Prostate gland (tissue), 2 donors: ENCODE measurements at regions not wholly inside any gene's neighbourhood (a gene's known extent, or its start where the extent isn't known, plus 50 kb on each side); places are given as distances from the start of the nearest gene placed in this dataset.

Experiments used
- DNase-seq: peaks from one replicate; pipeline ENCODE4 v3.0.0-alpha.2; 2019; ENCODE audit warnings: low spot score
- H3K27ac ChIP-seq, 2 donors: fragments of 200-600 bp; sonication (generic); 2 replicates each; pipeline ENCODE4 v1.5.1; 2017 to 2019
- H3K27me3 ChIP-seq: fragments of 200-600 bp; sonication (generic); replicated peaks from 2 replicates; pipeline ENCODE4 v1.5.1; 2019; ENCODE audit not compliant: insufficient read depth
- H3K36me3 ChIP-seq, 2 donors: fragments of 200-600 bp; sonication (generic); 1 replicate in 1 of 2; 2 replicates in 1 of 2; pipeline versions ENCODE4 v1.5.1 to v1.8.1; 2017 to 2019
- H3K4me1 ChIP-seq: fragments of 200-600 bp; sonication (generic); replicated peaks from 2 replicates; pipeline ENCODE4 v1.5.1; 2019
- H3K4me3 ChIP-seq, 2 donors: fragments of 200-600 bp; sonication (generic); 2 replicates each; pipeline ENCODE4 v1.5.1; 2017 to 2019
- H3K9me3 ChIP-seq: fragments of 200-600 bp; sonication (generic); 2 replicates; pipeline ENCODE4 v1.5.1; 2017
- CTCF ChIP-seq, 4 experiments: fragments of 200-600 bp in 2 of 4; fragments of 450-650 bp in 2 of 4; sonication (generic) in 2 of 4; IDR thresholded peaks; 1 replicate in 3 of 4; 2 replicates in 1 of 4; pipeline ENCODE4 v1.5.1; 2016 to 2019; ENCODE audit warnings: antibody characterized with exemption in 4 of 4, mild to moderate bottlenecking in 2 of 4, moderate library complexity in 2 of 4
- POLR2A ChIP-seq: fragments of 450-650 bp; IDR thresholded peaks from one replicate; pipeline ENCODE4 v1.6.1; 2016; ENCODE audit warnings: antibody characterized with exemption, mild to moderate bottlenecking
- POLR2AphosphoS5 ChIP-seq: sonication (generic); formaldehyde crosslinking; IDR thresholded peaks from one replicate; pipeline ENCODE4 v1.6.1; 2017; ENCODE audit warnings: antibody characterized with exemption
- WGBS: methylation state at CpG from one replicate; pipeline ENCODE4 v1.1.5; 2018; 5-methylcytosine and 5-hydroxymethylcytosine counted together
- intact Hi-C: fragments of 100-400 bp; cut with DNase I; formaldehyde crosslinking; loops from one replicate; pipeline ENCODE4 v1.14.2; 2022

GRCh38 chr2:64386676-64387075, 67.3 kb upstream of the LGALSL start:
- Histone ChIP-seq H3K4me1 (no peaks in the 10 kb centered on the region), H3K4me3 (no peak overlapping the region), H3K27me3 (no peaks in the 10 kb centered on the region), H3K36me3 (no peaks in the 10 kb centered on the region), H3K27ac (no peak overlapping the region), H3K9me3 (no peaks in the 10 kb centered on the region)
- TF ChIP-seq POLR2A (no peak), POLR2AphosphoS5 (no peak), CTCF (IDR thresholded peaks at IDR 0.05) (no peak)
- WGBS = 71% methylated on average over 4 of the region's 4 CpGs
- intact Hi-C loops = no loop called here
- no peak for DNase-seq

GRCh38 chr2:64390586-64390985, 63.4 kb upstream of the LGALSL start:
- H3K4me1 ChIP-seq = no peaks in the 10 kb centered on the region
- no peak overlapping the region for H3K27ac ChIP-seq
- no peaks in the 10 kb centered on the region for H3K27me3 ChIP-seq
- no peaks in the 10 kb centered on the region for H3K9me3 ChIP-seq
- H3K36me3 ChIP-seq = no peaks in the 10 kb centered on the region
- intact Hi-C loops = no loop called here
- TF ChIP-seq CTCF (IDR thresholded peaks at IDR 0.05) = no peak
- no peak for TF ChIP-seq POLR2A
- no peak for TF ChIP-seq POLR2AphosphoS5
- no peak for DNase-seq
- H3K4me3 ChIP-seq = no peak overlapping the region

- Histone ChIP-seq H3K4me3 (no peak overlapping the region), H3K27ac (no peak overlapping the region), H3K27me3 (no peaks in the 10 kb centered on the region), H3K9me3 (no peaks in the 10 kb centered on the region), H3K4me1 (no peaks in the 10 kb centered on the region), H3K36me3 (no peaks in the 10 kb centered on the region)
- 84% methylated on average over 2 of the region's 2 CpGs for WGBS
- TF ChIP-seq POLR2AphosphoS5 (no peak), POLR2A (no peak), CTCF (IDR thresholded peaks at IDR 0.05) (no peak)
- DNase-seq = no peak
- intact Hi-C loops = no loop called here
These were observed 62.5 kb upstream of the LGALSL start for GRCh38 chr2:64391424-64391823.

GRCh38 chr2:64391940-64392339, 62.0 kb upstream of the LGALSL start:
- H3K9me3 ChIP-seq = no peaks in the 10 kb centered on the region
- intact Hi-C loops = no loop called here
- H3K27ac ChIP-seq = no peak overlapping the region
- no peaks in the 10 kb centered on the region for H3K36me3 ChIP-seq
- no peak for DNase-seq
- no peaks in the 10 kb centered on the region for H3K4me1 ChIP-seq
- TF ChIP-seq POLR2AphosphoS5 (no peak), POLR2A (no peak), CTCF (IDR thresholded peaks at IDR 0.05) (no peak)
- H3K4me3 ChIP-seq = no peak overlapping the region
- no peaks in the 10 kb centered on the region for H3K27me3 ChIP-seq
- WGBS = 95% methylated on average over 1 of the region's 1 CpG

GRCh38 chr2:64392529-64392928, 61.4 kb upstream of the LGALSL start:
- no peaks in the 10 kb centered on the region for H3K4me1 ChIP-seq
- H3K27me3 ChIP-seq = no peaks in the 10 kb centered on the region
- TF ChIP-seq CTCF (IDR thresholded peaks at IDR 0.05) (no peak), POLR2A (no peak), POLR2AphosphoS5 (no peak)
- H3K36me3 ChIP-seq = no peaks in the 10 kb centered on the region
- H3K9me3 ChIP-seq = no peaks in the 10 kb centered on the region
- H3K4me3 ChIP-seq = no peak overlapping the region
- intact Hi-C loops = no loop called here
- no peak overlapping the region for H3K27ac ChIP-seq
- WGBS = 96% methylated on average over 2 of the region's 2 CpGs
- no peak for DNase-seq
